Limb (tissue), 2 donors: ENCODE measurements at regions not wholly inside any gene's neighbourhood (a gene's known extent, or its start where the extent isn't known, plus 50 kb on each side); places are given as distances from the start of the nearest gene placed in this dataset.
"Not testable (repeated sequence)": the region's sequence is repeated elsewhere in the genome, so short reads cannot be mapped to it uniquely, and the experiment has no call there.

ENCODE experiments used
- DNase-seq, 2 donors: peaks; one replicate each; pipeline ENCODE4 v3.0.0-alpha.2; 2016; ENCODE audit errors: extremely low spot score in 2 of 2

GRCh38 chr1:68673771-68674170 is 176.9 kb upstream of the DEPDC1 start:
- DNase-seq, result no peak

GRCh38 chr1:68675336-68675735 is 178.5 kb upstream of the DEPDC1 start:
- DNase-seq, result no peak

DNA sequence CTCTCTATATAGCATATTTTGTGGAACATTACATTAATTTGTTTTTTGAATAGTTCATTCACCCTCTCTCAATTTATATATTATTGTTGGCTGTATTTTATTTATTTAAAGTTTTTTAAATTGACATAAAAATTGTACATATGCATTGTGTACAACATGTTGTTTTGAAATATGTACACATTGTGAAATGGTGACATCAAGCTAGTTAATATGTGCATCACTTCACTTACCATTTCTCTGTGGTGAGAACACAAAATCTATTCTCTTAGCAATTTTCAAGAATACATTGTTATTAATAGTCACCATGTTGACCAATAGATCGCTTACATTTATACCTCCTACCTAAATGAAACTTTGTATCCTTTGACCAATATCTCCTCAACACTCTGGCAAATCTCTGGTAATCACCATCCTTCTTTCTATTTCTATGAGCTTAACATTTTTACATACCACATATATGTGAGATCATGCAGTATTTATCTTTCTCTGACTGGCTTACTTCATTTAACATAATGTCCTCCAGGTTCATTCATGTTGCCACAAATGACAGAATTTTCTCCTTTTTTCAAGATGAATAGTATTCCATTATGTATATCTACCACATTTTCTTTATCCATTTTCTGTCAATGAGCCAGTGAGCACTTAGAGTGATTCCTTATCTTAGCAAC is 180.9 kb upstream of the DEPDC1 start:
- no peak for DNase-seq

DNA sequence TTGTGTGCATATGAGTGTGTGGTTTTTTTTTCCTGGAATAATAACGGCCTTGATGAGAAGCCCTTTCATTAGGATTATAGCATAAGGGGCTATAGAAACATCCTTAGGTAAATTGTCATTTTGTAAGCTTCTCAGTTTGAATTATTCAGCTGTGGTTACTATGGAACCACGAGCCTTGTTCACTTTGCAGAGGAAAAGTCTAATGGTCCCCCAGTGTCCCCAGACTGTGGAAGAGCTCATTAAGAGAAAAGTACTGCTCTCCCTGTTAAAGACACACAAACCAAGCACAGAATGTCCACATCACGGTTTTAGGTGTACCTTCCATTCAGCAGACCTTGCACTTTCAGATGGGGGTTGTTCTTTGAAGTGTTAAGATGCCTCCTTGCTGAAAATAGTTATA is 199.3 kb upstream of the DEPDC1 start:
- DNase-seq, result no peak

- no peak for DNase-seq
Measured at GRCh38 chr1:68703921-68704354, 207.1 kb upstream of the DEPDC1 start.

GRCh38 chr1:68704800-68705443 is 208.0 kb upstream of the DEPDC1 start:
- DNase-seq, result peak in 1 of 2 donors; percentile 24

DNA sequence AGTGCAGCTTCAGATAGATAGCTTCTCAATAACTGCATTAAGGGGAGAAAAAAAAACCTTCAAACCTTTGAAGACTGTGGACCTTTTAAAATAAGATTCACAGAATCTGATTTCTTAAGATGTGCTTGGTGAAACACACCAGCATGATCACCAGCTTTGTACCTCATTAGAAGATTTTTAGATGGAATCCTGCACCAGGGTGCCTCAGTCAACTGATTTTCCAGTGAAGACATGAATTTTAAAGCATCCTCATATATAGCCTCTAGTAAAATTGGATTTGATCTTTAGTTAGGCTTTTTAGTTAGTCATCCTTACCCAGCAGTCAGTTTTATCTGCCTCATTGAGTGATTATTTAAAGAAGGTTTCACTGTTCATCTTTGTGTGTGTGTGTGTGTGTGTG is 208.6 kb upstream of the DEPDC1 start:
- DNase-seq, result no peak

DNA sequence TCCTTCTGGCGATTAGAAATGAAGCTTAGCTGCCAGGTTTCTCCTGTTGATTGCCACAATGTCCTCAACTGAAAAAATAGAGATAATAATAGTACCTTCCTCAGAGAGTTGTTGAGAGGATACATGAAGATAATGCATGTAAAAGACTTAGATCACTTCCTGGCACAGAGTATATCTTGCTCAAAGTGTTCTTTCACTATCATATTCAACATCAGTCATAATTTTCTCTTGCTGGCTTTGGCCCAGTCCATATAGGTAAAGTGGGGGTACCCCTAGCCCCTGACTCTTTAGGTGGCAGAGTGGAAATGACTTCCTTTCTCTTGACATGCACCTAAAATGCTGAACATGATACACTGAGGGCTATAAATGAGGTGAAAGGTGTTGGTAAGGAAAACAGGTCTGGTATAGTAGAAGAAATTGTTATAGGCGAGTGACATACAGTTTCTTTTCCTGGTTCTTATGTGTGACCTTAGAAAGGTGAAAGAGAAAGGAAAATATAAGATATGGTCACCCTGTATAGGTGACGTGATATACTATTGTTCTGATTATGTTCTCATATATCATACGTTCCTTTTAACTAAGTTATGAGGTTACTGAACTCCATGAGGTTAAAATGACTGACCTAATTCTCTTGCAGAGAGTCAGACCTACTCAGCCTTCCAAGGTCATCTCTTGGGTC is 209.9 kb upstream of the DEPDC1 start:
- DNase-seq, result no peak

GRCh38 chr1:68717330-68717729 is 220.4 kb upstream of the DEPDC1 start:
- no peak for DNase-seq

DNA sequence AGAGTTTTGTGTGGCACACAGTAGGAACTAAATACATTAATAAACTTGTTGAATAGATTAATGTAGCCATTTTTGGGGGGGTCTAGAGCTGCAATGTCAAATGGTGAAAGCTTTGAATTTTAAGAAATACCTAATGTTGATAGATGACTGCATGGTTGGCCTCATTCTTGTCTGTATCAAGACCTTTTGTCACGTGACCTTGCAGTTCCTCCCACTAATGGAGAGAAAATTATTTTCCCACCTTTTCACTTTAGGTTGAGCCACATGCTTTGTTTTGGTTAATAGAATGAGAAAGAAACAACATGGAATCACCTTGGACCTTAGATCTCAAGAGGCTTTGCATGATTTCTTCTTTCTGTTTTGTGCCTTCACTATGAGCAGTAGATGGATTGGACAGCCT is 223.6 kb upstream of the DEPDC1 start:
- no peak for DNase-seq

- no peak for DNase-seq
Measured at GRCh38 chr1:68723791-68724190, 226.9 kb upstream of the DEPDC1 start.

DNA sequence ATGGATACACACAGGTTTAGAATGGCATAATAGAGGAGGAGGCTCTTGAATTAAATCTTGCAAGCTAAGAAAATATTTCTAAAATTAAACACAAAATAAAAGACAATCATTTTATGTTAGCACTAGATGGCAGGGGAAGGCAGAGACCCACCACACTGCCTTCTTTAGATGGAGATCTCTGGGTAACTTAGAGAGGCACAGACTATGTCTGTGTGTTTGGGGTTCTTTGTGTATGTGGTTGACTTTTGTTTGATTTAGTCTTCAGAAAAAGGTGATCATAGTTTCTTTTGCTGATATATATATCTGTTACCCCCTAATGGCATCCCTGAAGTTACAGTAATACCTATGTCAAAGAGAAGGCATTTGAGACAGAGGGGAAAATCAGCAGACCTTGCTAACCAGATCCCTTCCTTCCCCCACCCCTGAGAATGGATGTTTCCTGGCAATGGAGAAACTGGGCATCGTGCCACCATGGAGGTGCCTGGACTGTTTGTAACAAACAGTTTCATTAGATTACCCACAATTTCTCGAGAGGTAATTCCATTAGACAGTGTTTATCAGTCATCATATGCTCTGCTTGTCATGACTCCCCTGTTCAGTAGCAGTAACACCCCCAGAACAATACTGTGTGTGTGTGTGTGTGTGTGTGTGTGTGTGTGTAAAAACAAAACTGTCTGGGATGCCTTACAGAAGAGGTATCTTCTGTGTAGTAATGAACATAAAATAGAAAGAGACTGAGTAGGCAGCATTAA is 228.3 kb upstream of the DEPDC1 start:
- peak in 1 of 2 donors; percentile 49 for DNase-seq

DNA sequence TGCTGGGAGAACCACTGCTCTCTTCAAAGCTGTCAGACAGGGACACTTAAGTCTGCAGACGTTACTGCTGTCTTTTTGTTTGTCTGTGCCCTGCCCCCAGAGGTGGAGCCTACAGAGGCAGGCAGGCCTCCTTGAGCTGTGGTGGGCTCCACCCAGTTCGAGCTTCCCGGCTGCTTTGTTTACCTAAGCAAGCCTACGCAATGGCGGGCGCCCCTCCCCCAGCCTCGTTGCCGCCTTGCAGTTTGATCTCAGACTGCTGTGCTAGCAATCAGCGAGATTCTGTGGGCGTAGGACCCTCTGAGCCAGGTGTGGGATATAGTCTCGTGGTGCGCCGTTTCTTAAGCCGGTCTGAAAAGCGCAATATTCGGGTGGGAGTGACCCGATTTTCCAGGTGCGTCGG is 242.6 kb upstream of the DEPDC1 start:
- not testable (repeated sequence) for DNase-seq

- DNase-seq, result no peak
Measured at GRCh38 chr1:68745011-68745410, 248.1 kb upstream of the DEPDC1 start.

GRCh38 chr1:68745451-68745850 is 248.6 kb upstream of the DEPDC1 start:
- DNase-seq, result no peak

DNA sequence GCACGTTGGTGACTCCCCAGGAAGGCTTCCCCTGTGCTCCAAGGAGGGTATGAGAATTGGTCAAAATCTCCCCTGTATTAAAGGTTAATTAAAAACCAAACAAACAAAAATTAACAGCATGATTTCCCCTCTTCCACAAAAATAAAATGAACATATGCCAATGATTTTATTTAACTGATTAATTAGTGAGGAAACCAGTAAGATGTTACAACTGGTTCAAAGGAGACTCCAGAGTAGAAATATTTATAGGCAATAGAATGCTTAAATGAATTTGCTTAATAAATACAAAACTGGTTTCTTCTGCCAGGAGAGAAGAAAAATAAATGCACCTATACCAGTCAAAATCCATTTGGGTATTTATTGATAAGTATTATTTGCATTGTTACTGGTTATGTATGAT is 249.5 kb upstream of the DEPDC1 start:
- DNase-seq, result no peak

- no peak for DNase-seq
Measured at GRCh38 chr1:68751723-68752122, 254.8 kb upstream of the DEPDC1 start.

GRCh38 chr1:68758666-68759209 is 261.9 kb upstream of the DEPDC1 start:
- DNase-seq, result no peak

DNA sequence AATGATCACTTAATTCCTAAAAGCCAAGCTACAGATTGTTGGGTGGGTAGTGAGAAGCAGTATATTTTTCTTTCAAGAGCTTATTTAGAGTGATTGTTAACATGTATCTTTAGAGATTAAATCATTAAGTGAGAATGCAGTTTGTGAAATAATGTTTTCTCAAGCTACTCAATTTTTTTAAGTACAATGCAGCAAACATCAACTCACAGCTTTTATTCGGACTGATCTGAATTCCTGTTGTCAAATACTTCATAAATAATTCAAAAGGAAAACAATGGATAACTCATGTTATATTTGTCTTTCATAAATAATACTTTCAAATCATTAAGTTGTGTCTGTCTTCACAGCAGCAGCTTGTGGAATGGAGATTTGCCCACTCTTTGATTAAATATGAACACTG is 271.1 kb upstream of the DEPDC1 start:
- DNase-seq, result no peak

- DNase-seq, result no peak
Measured at GRCh38 chr1:68770817-68771216, 273.9 kb upstream of the DEPDC1 start.

DNA sequence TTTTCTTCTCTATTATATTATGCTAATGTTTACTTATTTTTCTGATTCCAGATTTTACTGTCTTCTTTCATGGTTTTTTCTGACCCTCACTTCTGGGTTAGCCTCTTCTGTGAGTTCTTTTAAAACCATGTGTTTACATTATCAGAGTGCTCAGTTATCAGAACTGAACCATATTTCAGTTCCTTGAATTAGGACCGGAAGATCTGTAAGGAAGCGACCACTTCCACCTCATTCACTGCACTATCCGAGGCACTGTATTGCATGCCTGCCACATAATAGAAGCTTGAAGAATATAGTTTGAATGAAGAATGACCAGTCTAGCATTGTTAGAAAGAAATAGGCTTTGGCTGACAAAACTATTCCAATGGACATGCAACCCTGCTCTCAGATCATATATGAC is 281.0 kb upstream of the DEPDC1 start:
- DNase-seq, result no peak

DNA sequence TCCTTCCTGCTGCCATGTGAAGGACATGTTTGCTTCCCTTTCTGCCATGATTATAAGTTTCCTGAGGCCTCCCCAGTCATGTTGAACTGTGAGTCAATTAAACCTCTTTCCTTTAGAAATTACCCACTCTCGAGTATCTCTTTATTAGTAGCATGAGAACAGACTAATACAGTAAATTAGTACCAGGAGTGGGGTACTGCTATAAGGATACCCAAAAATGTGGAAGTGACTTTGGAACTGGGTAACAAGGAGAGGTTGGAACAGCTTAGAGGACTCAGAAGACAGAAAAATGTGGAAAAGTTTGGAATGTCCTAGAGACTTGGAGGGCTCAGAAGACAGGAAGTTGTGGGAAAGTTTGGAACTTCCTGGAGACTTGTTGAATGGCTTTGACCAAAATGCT is 283.0 kb upstream of the DEPDC1 start:
- DNase-seq, result not testable (repeated sequence)
